CD4-positive, alpha-beta T cell treated with Interleukin-12 subunit alpha and Interleukin-12 subunit beta, for 1 hour (primary cell): ENCODE measurements at regions not wholly inside any gene's neighbourhood (a gene's known extent, or its start where the extent isn't known, plus 50 kb on each side); places are given as distances from the start of the nearest gene placed in this dataset.

ENCODE experiments used
- DNase-seq: peaks from one replicate; pipeline ENCODE4 v3.0.0-alpha.2; 2020

DNA sequence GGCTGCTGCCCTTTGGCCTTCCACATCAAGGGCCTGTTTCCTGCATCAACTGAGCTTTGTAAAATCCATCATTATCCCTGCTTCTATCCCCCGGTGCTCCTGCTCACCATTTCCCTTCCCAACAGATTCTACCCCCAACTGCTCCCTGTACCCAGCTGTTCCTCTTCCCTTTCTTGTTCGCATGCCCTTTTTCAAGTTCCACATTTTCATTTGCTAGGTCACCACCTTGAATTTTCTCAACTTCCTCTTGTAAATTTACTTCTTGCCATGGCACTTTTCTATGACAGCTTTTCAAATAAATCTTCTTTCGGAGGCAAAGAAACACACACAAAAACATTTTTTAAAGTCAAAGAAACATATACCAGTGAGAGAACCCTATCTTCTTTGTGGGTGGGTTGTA is 330.5 kb upstream of the ADGRL2 start:
- DNase-seq, result no peak

DNA sequence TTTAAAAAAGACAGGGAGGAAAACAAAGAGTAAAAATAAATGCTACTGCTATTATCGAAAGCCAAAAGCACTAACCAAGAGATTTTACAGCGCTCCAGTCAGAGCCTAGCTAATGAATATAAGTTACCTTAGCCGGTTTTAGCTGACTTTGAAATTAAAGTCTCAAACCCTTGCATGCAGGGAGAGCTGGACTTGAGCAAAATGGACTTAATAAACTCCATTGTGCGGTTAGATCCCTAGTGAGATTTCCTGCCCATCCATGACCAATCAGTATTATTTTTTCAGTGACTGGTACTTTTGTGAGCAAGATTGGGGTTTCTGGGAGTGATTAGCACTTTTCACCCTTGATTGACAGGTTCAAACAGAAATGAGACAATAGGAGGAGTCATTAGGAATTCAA is 333.4 kb upstream of the ADGRL2 start:
- no peak for DNase-seq

DNA sequence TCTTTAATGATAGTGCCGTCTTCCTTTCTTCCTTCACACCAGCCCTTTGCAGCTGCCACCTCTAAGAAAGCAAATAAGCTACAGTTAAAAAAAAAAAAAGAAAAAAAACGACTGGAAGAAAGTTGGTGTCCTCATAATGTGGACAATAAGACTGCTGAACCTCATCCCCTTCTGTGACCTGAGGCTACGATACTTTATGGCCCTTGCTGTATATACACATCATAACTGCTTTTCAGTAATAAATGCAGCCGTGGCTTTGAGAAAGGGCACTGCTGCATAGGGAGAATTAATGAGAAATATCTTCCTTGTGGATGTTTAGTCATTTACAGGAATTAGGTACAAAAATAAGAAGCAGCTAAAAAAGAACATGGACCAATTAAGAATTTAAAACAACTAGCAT is 333.8 kb upstream of the ADGRL2 start:
- DNase-seq, result no peak

DNA sequence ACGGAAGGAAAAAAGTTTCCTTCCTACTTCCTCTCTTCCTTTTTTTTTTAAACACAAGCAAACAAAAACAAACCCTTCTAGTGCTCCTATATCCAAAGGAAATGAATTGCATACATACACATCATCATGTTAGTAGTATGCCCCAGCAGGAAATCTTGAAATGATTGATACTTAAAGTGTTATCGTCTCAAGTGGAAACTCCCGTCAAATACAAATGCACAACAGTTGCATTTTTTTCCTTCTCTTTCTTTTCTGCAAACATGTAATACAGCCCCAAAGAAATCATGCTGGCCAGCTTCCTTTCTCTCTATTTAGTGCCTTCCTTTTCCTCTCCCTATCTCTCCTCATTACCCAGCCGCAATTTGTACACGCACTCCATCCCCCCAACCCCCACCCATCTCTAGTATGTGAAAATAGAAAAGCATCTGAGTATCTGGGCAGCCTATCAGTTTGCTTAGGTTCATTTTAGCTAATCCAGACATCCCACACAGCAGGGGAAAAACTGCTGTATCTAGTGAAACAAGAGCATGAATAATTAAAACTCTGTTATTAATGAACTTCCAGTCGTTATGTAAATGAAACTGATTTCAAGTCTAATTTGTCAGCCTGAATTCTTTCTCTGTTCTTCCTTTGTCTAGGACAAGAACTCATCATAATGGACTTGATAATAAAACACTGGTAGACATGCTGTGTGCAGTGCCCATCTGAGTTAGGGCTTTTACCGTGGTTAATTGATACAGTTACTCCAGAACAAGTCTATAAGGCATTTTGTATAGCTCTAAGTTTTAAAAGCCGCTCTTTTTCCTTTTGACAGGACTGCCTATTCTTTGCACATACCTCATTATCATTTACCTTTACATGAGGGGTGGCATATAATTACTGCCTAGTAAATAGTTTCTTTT is 336.5 kb upstream of the ADGRL2 start:
- no peak for DNase-seq

DNA sequence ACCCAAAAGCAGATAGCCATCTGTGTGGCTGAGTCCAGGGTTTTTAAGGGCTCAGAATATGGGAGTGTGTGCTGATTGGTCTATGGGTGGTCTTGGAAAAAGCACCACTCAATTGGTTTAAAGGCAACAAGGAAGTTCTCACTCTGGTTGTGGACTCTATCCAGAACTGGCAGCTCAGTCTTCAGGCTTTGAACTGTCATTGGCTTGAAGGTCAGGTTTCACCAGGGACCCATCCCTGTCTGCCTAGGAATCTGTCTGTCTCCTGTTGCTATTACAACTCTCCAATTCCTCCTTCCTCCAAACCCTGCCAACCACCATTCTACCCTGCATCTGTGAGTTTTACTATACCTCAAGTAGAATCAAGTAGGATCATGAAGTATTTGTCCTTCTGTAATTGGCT is 341.7 kb upstream of the ADGRL2 start:
- no peak for DNase-seq

DNA sequence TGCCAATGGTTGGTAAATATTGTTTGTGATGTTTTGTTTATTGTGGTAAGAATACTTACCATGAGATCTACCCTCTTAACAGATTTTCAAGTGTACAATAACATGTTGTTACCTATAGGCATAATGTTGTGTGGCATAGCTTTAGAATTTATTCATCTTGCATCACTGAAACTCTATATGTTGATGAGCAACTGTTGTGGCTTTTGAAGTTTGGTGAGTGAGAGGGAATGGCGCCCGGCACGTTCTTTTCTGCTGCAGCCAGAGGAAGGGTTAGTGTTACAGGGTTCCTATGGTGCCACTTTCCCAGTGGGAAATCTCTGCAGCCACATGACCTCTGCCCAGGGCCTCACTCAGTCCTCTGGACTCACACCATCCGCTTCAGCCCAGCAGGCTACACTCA is 342.5 kb upstream of the ADGRL2 start:
- DNase-seq, result no peak

DNA sequence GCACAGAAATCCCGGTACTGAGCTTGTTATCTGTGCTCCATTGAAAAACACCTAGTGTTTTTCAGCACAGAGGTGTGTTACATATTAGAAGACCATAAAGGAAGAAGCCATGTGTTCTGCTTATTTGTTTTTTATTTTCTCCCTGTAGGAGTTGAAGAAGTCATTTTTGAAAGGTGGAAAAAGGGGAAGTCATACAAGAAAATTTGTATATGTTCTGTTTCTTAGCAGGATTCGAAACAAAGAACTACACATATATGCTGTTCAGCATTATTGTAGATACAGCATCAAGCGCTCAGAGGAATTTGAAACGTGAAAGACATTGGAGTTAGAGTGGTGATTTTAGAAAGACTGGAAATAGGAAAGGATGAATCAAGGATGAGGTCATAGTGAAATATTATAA is 345.3 kb upstream of the ADGRL2 start:
- DNase-seq, result no peak

DNA sequence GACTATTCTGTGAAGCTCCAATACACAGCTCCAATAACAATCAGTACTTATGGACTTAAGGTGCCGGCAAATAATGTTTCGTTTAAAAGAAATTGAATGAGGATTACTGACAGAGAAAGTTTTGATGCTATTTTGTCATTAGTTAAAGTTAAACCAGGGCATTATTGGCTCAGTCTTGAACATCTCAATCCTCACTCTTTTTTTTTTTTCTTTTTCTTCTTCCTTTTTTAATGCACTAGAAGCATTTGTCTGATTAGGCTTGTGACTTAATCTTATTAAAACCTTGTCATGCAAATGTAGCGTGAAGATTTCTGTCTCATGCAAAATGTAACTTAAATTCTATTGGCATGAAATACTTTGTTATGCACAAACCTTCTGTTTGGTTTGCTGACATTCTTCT is 346.8 kb upstream of the ADGRL2 start:
- no peak for DNase-seq

DNA sequence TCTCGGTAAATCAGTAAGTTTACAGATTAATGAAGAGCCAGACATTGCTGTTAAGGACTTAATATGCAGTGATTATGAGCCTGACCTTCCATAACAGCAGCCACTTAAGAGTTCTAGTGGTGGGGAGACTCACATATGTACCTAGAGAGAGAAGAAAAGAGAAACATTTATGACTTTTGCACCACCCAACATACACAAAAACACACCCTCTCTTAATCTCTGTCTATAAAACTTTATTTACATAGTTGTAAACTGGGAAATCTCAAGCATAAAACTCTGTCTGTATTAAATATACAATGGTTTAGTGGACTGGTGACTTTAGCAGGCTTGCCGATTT is 347.4 kb upstream of the ADGRL2 start:
- no peak for DNase-seq

DNA sequence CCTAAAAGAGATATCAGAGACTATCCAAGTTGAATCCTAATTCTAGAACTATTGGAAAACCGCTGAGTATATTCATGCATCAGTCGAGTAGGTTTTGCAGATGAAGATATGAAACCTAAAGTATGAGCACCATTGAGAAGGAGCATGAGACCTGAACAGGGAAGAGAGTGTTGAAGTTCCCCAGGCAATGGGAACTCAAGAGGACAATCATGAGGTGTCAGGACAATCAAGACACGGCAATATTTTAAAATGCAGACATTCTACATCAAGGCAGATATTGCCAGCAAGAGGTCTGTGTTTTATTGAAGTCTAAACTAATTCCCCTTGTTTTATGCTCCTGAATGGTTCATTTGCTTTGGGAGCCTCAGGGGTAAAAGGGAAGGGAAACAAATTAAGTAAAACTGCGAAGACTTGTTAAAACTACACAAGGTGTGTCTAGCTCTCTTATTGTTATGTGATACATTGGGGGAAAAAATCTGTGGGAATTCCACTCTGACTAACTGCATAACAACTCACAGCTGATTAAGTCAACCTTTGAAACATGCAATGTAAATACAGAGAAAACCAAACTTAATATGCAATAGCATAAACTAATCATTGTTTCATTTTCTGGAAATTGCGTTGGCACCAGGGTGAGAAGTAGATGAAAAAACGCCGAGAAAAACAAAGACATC is 347.9 kb upstream of the ADGRL2 start:
- DNase-seq, result no peak

DNA sequence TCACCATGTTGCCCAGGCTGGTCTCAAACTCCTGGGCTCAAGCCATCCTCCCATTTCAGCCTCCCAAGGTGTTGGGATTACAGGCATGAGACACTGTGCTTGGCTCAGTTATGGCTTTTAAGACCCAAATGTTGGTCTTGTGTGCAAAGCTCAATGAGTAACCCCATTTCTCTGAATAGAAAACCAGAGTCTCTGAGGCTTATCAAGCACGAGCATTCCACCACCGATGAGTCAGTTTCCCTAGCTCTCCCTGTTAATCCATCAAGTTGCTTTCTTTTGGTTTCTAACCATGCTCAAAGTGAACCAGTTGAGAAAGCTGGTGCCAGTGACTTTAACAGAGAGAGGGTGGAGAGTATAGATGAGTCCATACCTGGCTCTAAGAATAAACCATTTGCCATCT is 350.9 kb upstream of the ADGRL2 start:
- DNase-seq, result no peak

DNA sequence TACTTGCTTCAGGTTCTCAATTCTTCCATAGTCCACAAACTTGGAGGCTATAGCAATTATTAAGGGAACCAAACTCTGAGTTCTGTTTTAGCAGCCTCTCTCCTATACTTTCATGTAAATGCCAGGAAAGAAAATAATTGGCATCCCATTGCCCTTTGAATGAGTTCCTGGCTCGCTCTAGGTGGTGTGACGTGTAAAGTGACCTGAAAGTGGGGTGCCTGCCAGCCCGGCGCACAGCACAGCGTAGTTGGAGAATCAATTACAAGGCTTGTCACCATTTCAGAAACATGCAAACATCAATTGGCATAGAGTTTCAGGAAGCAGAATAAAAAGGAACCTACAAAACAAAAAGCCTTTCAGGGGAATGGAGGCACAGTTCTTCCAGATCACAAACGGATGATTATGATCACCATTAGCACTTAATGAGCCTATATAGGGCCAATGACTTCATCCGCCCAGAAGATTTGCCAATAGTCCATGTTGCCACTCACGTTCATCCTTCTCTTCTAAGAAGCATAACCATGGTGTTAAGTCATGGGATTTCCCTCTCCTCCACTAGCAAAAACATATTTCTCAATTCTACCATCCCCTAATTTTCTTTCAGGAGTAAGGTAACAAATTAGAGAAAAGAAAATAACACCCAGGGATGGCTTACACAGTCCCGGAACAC is 354.6 kb upstream of the ADGRL2 start:
- DNase-seq, result no peak

DNA sequence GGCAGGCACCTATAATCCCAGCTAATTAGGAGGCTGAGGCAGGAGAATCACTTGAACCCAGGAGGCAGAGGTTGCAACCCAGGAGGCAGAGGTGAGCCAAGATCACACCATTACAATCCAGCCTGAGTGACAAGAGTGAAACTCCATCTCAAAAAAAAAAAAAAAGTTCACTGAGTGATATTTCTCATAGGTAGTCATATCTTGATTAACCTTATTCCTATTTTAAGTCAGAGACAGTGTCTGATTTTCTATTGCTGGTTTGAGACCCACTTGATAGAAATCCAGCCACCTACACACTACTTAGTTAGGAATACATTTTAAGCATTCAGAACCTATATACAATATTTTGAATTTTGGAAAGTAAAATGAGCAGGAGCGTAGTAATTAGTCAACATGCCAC is 357.4 kb upstream of the ADGRL2 start:
- DNase-seq, result no peak

DNA sequence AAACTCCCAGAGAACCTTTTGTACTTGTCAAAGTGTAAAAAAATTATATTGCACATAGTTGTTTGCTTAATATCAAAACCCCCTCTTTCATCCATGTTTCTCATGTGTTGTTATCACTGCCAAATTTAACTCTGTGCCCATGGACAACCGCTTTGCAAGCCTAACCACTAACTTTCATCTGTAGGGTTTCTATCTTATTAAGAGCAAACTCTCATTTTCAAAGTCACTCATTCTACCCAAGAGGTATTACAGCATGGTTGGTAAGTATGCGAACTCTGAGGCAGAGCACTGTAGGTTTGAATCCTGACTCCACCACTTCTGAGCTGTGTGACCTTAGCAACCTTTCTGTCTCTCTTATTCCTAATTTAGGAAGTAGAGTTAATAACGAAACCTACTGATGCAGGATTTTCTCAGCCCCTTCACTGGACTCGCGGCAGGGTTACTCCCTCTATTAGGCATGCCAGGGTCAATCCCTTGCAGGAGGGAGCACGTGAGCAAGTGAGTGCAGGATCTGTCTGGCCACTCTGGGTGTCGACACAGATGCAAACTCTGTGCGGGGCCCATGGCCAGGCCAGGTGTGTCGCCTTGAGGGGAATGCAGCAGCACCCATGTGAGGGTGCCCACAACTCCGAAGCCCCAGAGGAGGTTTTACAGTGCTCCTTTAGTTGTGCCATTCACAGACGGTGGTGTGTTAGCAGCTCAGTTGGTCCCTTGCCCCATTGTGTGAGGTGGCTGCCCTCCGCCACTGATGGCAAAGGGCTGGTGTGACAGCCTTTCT is 361.5 kb upstream of the ADGRL2 start:
- no peak for DNase-seq

DNA sequence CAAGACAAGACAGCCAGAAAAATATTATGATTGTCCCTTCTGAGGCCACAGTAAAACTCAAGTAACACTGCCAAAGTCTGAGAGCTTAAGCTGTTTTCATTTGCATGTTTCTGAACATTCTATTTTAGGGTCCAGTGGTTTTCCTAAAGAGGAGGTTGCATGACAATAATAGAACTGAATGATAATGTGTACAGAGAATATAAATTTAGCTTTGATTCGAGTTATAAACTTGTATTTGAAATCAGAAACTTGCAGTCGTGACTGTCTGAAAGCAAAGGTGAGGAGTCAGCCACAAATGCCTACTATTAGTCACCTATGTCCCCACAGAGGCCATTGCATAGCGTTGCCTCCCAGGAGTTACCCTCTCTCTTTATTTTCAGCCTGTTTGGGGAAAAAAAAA is 363.1 kb upstream of the ADGRL2 start:
- DNase-seq, result no peak

DNA sequence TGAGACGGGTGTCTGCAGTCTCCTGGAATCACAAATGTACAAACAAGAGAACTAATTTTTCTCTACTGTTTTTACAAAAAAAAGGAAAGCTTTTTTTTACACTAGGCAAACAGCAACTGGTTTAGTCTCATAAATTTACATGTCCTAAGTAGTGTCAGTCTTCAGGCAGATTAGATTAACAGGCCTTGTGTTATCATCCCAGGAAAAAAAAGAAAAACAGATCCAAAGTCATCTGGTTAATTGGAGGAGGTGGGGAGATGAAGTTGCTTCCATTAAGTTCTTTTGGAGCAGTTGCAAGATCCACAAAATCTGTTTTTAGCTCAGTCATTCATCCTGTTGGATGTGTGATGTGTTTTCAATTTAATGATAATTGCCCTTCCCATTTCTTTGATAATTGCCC is 363.5 kb upstream of the ADGRL2 start:
- DNase-seq, result no peak

DNA sequence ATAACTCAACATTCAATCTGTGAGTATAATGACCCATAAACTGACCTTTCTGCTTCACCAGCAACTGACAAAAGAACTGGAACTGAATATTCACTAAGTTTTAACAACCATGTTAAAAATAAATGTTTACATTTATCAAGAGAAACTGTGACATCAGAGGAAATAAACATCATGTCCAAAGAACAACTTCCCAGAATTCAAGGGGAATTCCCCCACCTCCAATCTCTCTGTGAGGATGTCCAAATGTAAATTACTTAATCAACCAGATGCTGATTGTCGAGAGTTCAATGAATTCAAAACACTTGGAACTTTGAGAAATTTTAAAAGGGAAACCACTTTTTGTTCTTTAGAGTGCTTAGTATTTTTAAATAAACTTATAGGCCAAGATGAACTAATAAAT is 365.6 kb upstream of the ADGRL2 start:
- no peak for DNase-seq

DNA sequence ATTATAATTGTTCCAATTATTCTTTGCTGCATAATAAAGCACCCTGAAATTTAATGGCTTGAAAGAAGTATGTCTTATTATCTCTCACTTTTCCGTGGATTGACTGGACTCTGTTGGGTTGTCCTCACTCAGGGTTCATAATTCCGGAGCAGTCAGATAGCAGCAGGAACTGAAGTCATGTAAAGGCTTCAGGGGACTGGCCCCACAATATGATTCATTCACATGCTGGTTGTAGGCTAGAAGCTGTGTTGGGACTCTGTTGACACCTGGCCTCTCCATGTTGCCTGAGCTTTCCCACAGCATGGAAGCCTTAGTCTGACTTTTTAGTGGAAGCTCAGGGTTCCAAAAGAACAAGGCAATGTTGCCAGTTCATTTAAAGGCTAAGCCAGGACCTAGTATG is 367.1 kb upstream of the ADGRL2 start:
- no peak for DNase-seq

DNA sequence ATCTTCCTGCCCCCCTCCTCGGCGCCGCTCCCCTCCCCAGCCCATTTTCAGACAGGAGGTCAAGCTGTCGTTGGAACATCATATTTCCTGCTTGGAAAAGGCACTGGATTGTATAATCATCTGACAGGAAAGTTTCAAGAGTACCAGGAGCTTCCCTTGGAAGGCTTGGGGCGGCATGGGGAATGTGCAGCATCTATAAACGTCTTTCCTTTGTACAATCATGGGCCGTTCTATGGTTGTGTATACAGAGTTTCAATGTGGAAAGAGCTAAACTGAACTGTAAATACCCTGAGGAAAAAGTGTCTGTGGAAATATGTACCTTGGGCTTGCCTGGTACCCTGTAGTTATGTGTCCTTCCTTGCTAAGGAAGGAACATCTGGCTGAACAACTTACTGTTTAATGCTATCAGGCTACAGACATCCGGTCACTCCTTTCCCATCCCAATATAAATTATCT is 368.1 kb upstream of the ADGRL2 start:
- no peak for DNase-seq

DNA sequence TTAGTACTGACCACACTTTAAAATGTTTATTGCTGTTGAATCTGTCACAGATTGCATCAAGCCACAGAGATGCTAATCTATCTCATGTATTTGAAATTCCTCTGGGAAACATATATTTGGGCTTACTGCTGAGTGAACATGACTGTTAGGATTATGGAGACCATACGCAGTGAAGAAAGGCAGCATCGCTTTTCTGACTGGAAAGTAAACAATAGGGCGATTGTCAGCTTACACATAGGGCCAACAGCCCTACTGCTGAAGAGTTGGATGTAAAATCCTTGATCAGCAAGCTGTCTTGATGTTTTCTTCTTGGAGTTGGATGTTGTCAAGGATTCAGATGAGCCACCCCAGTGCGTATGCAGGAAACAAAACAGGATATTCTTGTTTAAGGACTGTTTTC is 368.7 kb upstream of the ADGRL2 start:
- DNase-seq, result no peak

DNA sequence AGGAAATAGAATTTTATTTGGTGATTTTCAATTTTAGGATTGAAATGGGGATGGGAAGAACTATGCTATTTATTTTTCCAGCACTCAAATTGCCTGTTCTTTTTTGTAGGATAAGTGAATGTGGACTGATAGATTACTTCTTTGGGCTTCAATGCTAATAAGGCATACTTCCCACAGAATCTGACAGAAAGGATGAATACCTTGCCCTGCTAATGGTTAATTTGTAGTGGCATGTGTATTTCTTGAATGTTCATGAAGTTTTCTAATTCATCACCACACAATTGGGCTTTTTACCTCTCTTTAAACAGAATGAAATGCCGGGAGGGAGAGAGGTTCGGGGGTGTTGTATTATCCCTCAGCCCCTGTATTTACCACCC is 369.1 kb upstream of the ADGRL2 start:
- no peak for DNase-seq

DNA sequence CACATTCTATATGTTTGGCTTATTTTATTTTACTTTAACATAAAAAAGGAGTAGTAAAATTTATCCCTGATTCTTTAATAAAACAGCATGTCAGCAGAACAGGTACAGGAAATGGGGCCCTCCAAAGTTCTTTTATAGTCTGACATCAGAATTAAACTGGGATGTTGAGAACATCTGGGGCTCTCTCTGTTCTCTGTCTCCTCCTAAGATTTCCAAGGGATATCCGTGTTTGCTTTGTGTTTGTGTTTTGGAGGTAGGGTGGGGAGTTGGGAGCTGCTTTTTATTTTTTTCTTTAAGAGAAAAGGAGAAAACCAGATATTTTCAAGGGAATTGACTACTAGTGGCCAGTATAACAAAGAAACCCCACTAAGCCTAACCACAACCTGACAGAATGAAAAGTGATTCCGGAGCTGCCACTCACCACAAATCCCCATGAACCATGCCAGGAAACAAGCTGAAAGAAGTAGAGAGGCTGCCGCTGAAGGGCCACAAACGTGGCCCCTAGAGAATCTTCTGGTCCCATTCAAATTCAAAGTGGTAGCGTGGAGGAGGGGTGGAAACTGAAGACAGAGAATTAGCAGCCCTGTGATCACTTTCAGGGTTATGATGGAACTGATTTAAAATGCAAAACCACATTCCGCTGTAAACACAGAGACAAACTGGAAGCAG is 369.6 kb upstream of the ADGRL2 start:
- DNase-seq, result no peak
